HepG2 (cell line): ENCODE measurements at regions not wholly inside any gene's neighbourhood (a gene's known extent, or its start where the extent isn't known, plus 50 kb on each side); places are given as distances from the start of the nearest gene placed in this dataset.

ENCODE experiments used
- EP300 ChIP-seq, 3 experiments: sonication (generic) in 1 of 3; formaldehyde crosslinking in 1 of 3; IDR thresholded peaks; 2 replicates each; pipeline versions ENCODE4 v1.5.1 to v1.6.1; 2011 to 2020; ENCODE audit warnings: low read depth in 2 of 3, low read length in 2 of 3, borderline replicate concordance in 1 of 3, improper control_type of control experiment in 1 of 3, mild to moderate bottlenecking in 1 of 3, missing genetic modification reagents in 1 of 3, moderate library complexity in 1 of 3
- FOXA3 ChIP-seq: IDR thresholded peaks from 2 replicates; pipeline ENCODE4 v1.6.1; 2016; ENCODE audit warnings: missing genetic modification reagents, missing compliant biosample characterization
- GATAD2A ChIP-seq: IDR thresholded peaks from 2 replicates; pipeline ENCODE4 v1.6.1; 2016
- HOXA9 ChIP-seq: sonication (generic); formaldehyde crosslinking; IDR thresholded peaks from 2 replicates; pipeline ENCODE4 v1.8.1; 2022; ENCODE audit warnings: missing genetic modification reagents, mild to moderate bottlenecking, moderate library complexity, borderline replicate concordance
- MAFK ChIP-seq, 2 experiments: IDR thresholded peaks in 1 of 2; conservative IDR thresholded peaks in 1 of 2; 2 replicates each; pipeline ENCODE4 v1.6.1; 2011; ENCODE audit warnings: improper control_type of control experiment in 2 of 2, low read length in 2 of 2
- MYC ChIP-seq: sonication (generic); formaldehyde crosslinking; IDR thresholded peaks from 2 replicates; pipeline ENCODE4 v1.9.0; 2021; ENCODE audit warnings: missing genetic modification reagents, borderline replicate concordance
- NFE2L2 ChIP-seq: fragments of 150-350 bp; IDR thresholded peaks from 2 replicates; pipeline ENCODE4 v1.6.1; 2014; ENCODE audit warnings: low read length
- PAXIP1 ChIP-seq: sonication (generic); formaldehyde crosslinking; conservative IDR thresholded peaks from 2 replicates; pipeline ENCODE4 v1.4.0; 2020; ENCODE audit warnings: mild to moderate bottlenecking, missing genetic modification reagents, moderate library complexity
- SRSF1 ChIP-seq: fragments of 200-400 bp; formaldehyde crosslinking; optimal IDR thresholded peaks from 2 replicates; pipeline ENCODE3; 2017; ENCODE audit warnings: mild to moderate bottlenecking, low read depth, low read length, moderate library complexity
- YEATS4 ChIP-seq: sonication (generic); formaldehyde crosslinking; IDR thresholded peaks from 2 replicates; pipeline ENCODE4 v1.4.0; 2020; ENCODE audit warnings: missing genetic modification reagents, borderline replicate concordance
- ZNF143 ChIP-seq: sonication (generic); formaldehyde crosslinking; IDR thresholded peaks from 2 replicates; pipeline ENCODE4 v1.4.0; 2020; ENCODE audit warnings: missing genetic modification reagents
- ZNF556 ChIP-seq: sonication (generic); formaldehyde crosslinking; IDR thresholded peaks from 2 replicates; pipeline ENCODE4 v1.4.0; 2020; ENCODE audit warnings: mild to moderate bottlenecking, missing genetic modification reagents, borderline replicate concordance
- TF ChIP-seq, protein P1 (sequence below): IDR thresholded peaks from 2 replicates; pipeline ENCODE4 v1.6.1; 2016
- TF ChIP-seq, protein P2 (sequence below): fragments of 450-650 bp; IDR thresholded peaks from 2 replicates; pipeline ENCODE4 v1.6.1; 2016
- TF ChIP-seq, protein P3 (sequence below), 2 experiments: sonication (generic) in 1 of 2; formaldehyde crosslinking in 1 of 2; IDR thresholded peaks; 2 replicates each; pipeline versions ENCODE4 v1.6.1 to v1.9.0; 2014 to 2022; ENCODE audit warnings: antibody characterized with exemption in 1 of 2, borderline replicate concordance in 1 of 2, inconsistent platforms in 1 of 2, low read depth in 1 of 2, missing genetic modification reagents in 1 of 2

- TF ChIP-seq FOXA3 (CRISPR knock-in tag): peak; percentile 70
- TF ChIP-seq ZNF143 (CRISPR knock-in tag): no peak
- no peak for TF ChIP-seq ZNF556 (CRISPR knock-in tag)
- TF ChIP-seq MAFK (conservative IDR thresholded peaks at IDR 0.05 in 1 of 2, IDR thresholded peaks at IDR 0.05 in 1 of 2; ENCODE audit: low read length in 2 of 2): peak; percentile 34 to 80; a peak in 3 of 4 replicates
- TF ChIP-seq GATAD2A: peak; percentile 68
- TF ChIP-seq SRSF1: no peak
- TF ChIP-seq, protein P1, sequence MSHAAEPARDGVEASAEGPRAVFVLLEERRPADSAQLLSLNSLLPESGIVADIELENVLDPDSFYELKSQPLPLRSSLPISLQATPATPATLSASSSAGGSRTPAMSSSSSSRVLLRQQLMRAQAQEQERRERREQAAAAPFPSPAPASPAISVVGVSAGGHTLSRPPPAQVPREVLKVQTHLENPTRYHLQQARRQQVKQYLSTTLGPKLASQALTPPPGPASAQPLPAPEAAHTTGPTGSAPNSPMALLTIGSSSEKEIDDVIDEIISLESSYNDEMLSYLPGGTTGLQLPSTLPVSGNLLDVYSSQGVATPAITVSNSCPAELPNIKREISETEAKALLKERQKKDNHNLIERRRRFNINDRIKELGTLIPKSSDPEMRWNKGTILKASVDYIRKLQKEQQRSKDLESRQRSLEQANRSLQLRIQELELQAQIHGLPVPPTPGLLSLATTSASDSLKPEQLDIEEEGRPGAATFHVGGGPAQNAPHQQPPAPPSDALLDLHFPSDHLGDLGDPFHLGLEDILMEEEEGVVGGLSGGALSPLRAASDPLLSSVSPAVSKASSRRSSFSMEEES (CRISPR knock-in tag): peak; percentile 91
- peak in 1 of 2 experiments; percentile 60; a peak in 1 of 4 replicates for TF ChIP-seq EP300 (IDR thresholded peaks at IDR 0.05; ENCODE audit: low read depth in 2 of 2, low read length in 2 of 2)
- peak; percentile 64; the same call in 1 of the 2 replicates for TF ChIP-seq EP300 (CRISPR knock-in tag; IDR thresholded peaks at IDR 0.05; ENCODE audit: borderline replicate concordance)
- TF ChIP-seq, protein P2, sequence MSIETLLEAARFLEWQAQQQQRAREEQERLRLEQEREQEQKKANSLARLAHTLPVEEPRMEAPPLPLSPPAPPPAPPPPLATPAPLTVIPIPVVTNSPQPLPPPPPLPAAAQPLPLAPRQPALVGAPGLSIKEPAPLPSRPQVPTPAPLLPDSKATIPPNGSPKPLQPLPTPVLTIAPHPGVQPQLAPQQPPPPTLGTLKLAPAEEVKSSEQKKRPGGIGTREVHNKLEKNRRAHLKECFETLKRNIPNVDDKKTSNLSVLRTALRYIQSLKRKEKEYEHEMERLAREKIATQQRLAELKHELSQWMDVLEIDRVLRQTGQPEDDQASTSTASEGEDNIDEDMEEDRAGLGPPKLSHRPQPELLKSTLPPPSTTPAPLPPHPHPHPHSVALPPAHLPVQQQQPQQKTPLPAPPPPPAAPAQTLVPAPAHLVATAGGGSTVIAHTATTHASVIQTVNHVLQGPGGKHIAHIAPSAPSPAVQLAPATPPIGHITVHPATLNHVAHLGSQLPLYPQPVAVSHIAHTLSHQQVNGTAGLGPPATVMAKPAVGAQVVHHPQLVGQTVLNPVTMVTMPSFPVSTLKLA: peak; percentile 65
- no peak for TF ChIP-seq HOXA9 (CRISPR knock-in tag)
- TF ChIP-seq, protein P3, sequence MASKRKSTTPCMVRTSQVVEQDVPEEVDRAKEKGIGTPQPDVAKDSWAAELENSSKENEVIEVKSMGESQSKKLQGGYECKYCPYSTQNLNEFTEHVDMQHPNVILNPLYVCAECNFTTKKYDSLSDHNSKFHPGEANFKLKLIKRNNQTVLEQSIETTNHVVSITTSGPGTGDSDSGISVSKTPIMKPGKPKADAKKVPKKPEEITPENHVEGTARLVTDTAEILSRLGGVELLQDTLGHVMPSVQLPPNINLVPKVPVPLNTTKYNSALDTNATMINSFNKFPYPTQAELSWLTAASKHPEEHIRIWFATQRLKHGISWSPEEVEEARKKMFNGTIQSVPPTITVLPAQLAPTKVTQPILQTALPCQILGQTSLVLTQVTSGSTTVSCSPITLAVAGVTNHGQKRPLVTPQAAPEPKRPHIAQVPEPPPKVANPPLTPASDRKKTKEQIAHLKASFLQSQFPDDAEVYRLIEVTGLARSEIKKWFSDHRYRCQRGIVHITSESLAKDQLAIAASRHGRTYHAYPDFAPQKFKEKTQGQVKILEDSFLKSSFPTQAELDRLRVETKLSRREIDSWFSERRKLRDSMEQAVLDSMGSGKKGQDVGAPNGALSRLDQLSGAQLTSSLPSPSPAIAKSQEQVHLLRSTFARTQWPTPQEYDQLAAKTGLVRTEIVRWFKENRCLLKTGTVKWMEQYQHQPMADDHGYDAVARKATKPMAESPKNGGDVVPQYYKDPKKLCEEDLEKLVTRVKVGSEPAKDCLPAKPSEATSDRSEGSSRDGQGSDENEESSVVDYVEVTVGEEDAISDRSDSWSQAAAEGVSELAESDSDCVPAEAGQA (IDR thresholded peaks at IDR 0.05; ENCODE audit: low read depth): 0 out of 2 replicates have a peak, but pooled peaks have one; percentile 42
- TF ChIP-seq, protein P3 (CRISPR knock-in tag; IDR thresholded peaks at IDR 0.05; ENCODE audit: borderline replicate concordance): no peak
- peak; percentile 90 for TF ChIP-seq NFE2L2
- TF ChIP-seq YEATS4 (CRISPR knock-in tag): no peak
- no peak for TF ChIP-seq MYC (CRISPR knock-in tag)
- TF ChIP-seq PAXIP1 (CRISPR knock-in tag): no peak
Observed at GRCh38 chr1:172717722-172718465, 59.0 kb downstream of the FASLG start (continued).
